ENCODE measurements at regions not wholly inside any gene's neighbourhood (a gene's known extent, or its start where the extent isn't known, plus 50 kb on each side); places are given as distances from the start of the nearest gene placed in this dataset.

DNA sequence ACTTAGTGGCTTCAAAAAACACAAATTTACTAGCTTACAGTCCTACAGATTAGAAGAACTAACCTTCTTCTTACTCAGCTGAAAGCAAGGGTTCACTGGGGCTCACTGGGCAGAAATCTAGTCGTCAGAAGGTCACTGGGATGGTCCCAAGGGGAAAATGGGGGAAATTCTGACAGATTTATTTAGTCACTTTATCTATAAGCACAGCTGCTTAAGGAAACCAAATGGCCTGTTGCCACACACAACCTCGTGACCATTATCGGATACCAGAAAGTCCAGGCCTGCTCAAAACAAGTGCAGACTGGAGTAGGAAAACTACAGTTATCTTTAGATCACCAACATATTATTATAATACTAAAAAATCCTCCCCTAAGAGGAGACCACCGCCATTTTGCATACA is 374.6 kb upstream of the ASIC2 start:
- Histone ChIP-seq H3K4me1 (ENCODE audit: control insufficient read depth in 1 of 2, insufficient read depth in 1 of 2, low read depth in 1 of 2, low read length in 1 of 2) (peaks cover 0 to 17% of the 10 kb centered on the region in 2 experiments), H3K27ac (peak overlapping the region; percentile 68), H3K9me3 (no peaks in the 10 kb centered on the region), H3K27me3 (peaks cover 17% of the 10 kb centered on the region), H3K36me3 (no peaks in the 10 kb centered on the region), H3K4me3 (ENCODE audit: low read depth in 1 of 2, low read length in 1 of 2) (no peak overlapping the region)
- TF ChIP-seq, protein P1, sequence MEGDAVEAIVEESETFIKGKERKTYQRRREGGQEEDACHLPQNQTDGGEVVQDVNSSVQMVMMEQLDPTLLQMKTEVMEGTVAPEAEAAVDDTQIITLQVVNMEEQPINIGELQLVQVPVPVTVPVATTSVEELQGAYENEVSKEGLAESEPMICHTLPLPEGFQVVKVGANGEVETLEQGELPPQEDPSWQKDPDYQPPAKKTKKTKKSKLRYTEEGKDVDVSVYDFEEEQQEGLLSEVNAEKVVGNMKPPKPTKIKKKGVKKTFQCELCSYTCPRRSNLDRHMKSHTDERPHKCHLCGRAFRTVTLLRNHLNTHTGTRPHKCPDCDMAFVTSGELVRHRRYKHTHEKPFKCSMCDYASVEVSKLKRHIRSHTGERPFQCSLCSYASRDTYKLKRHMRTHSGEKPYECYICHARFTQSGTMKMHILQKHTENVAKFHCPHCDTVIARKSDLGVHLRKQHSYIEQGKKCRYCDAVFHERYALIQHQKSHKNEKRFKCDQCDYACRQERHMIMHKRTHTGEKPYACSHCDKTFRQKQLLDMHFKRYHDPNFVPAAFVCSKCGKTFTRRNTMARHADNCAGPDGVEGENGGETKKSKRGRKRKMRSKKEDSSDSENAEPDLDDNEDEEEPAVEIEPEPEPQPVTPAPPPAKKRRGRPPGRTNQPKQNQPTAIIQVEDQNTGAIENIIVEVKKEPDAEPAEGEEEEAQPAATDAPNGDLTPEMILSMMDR (IDR thresholded peaks at IDR 0.05), result no peak

DNA sequence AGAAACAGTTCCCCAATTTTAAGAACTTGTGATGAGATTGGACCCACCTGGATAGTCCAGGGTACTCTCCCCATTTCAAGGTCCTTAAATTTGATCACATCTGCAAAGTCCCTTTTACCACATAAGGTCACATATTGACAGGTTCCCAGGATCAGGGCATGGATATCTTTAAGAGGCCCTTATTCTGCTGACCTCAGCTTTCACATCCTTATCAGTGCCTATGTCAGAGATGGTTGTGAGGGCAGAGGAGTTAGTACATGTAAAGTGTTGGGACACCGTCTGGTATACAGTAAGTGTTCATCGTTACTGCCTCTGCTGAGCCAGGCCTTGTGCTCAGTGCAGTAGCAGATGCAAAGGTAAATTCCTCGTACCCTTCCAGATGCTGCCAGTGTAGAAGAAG is 375.4 kb upstream of the ASIC2 start:
- H3K27me3 ChIP-seq, result peaks cover 13% of the 10 kb centered on the region
- H3K36me3 ChIP-seq, result no peaks in the 10 kb centered on the region
- H3K4me1 ChIP-seq (ENCODE audit: control insufficient read depth in 1 of 2, insufficient read depth in 1 of 2, low read depth in 1 of 2, low read length in 1 of 2), result peaks cover 0 to 25% of the 10 kb centered on the region in 2 experiments
- no peak overlapping the region for H3K4me3 ChIP-seq (ENCODE audit: low read depth in 1 of 2, low read length in 1 of 2)
- no peak overlapping the region for H3K27ac ChIP-seq
- TF ChIP-seq, protein P1 (IDR thresholded peaks at IDR 0.05), result no peak
- no peaks in the 10 kb centered on the region for H3K9me3 ChIP-seq

- Histone ChIP-seq H3K36me3 (no peaks in the 10 kb centered on the region), H3K27ac (no peak overlapping the region), H3K27me3 (no peaks in the 10 kb centered on the region), H3K4me3 (ENCODE audit: low read depth in 1 of 2, low read length in 1 of 2) (no peak overlapping the region), H3K4me1 (ENCODE audit: control insufficient read depth in 1 of 2, insufficient read depth in 1 of 2, low read depth in 1 of 2, low read length in 1 of 2) (peaks cover 0 to 24% of the 10 kb centered on the region in 2 experiments), H3K9me3 (no peaks in the 10 kb centered on the region)
- TF ChIP-seq, protein P1 (IDR thresholded peaks at IDR 0.05), result no peak
Measured at GRCh38 chr17:33671491-33671890, 378.4 kb upstream of the ASIC2 start.

- peaks cover 0 to 8% of the 10 kb centered on the region in 2 experiments for H3K4me1 ChIP-seq (ENCODE audit: control insufficient read depth in 1 of 2, insufficient read depth in 1 of 2, low read depth in 1 of 2, low read length in 1 of 2)
- H3K27ac ChIP-seq, result no peak overlapping the region
- H3K27me3 ChIP-seq, result peaks cover 11% of the 10 kb centered on the region
- no peaks in the 10 kb centered on the region for H3K9me3 ChIP-seq
- no peak overlapping the region for H3K4me3 ChIP-seq (ENCODE audit: low read depth in 1 of 2, low read length in 1 of 2)
- TF ChIP-seq, protein P1 (IDR thresholded peaks at IDR 0.05), result no peak
- H3K36me3 ChIP-seq, result no peaks in the 10 kb centered on the region
Measured at GRCh38 chr17:33674685-33675084, 381.6 kb upstream of the ASIC2 start.

GRCh38 chr17:33676444-33676843 is 383.3 kb upstream of the ASIC2 start:
- Histone ChIP-seq H3K27ac (no peak overlapping the region), H3K9me3 (no peaks in the 10 kb centered on the region), H3K36me3 (no peaks in the 10 kb centered on the region), H3K27me3 (peaks cover 11% of the 10 kb centered on the region), H3K4me1 (ENCODE audit: control insufficient read depth in 1 of 2, insufficient read depth in 1 of 2, low read depth in 1 of 2, low read length in 1 of 2) (peaks cover 0 to 8% of the 10 kb centered on the region in 2 experiments), H3K4me3 (ENCODE audit: low read depth in 1 of 2, low read length in 1 of 2) (no peak overlapping the region)
- TF ChIP-seq, protein P1 (IDR thresholded peaks at IDR 0.05), result no peak

DNA sequence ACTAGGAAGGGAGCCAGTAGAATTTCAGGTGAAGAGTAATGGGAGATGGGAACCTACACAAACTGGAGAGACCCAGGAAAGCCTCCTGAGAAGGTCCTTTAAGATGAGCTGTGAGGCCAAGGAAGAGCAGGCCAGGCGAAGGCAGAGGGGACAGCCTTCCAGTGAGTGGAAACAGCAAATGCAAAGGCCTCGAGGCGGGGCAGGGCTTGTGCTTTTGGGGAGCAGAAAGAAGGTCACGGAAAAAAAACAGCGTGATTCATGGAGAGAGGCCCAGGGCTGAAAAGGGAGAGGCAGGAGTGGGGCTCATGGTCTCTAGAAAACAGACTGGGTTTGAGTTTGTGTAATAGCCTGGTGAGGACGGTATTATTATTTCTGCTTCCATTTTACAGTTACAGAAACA is 386.5 kb upstream of the ASIC2 start:
- H3K4me1 ChIP-seq (ENCODE audit: control insufficient read depth in 1 of 2, insufficient read depth in 1 of 2, low read depth in 1 of 2, low read length in 1 of 2), result no peaks in the 10 kb centered on the region
- H3K27ac ChIP-seq, result no peak overlapping the region
- H3K4me3 ChIP-seq (ENCODE audit: low read depth in 1 of 2, low read length in 1 of 2), result no peak overlapping the region
- H3K27me3 ChIP-seq, result peaks cover 11% of the 10 kb centered on the region
- no peaks in the 10 kb centered on the region for H3K36me3 ChIP-seq
- H3K9me3 ChIP-seq, result no peaks in the 10 kb centered on the region
- TF ChIP-seq, protein P1 (IDR thresholded peaks at IDR 0.05), result no peak

Measured in neutrophil (primary cell).